ENCODE measurements at regions not wholly inside any gene's neighbourhood (a gene's known extent, or its start where the extent isn't known, plus 50 kb on each side); places are given as distances from the start of the nearest gene placed in this dataset.

DNA sequence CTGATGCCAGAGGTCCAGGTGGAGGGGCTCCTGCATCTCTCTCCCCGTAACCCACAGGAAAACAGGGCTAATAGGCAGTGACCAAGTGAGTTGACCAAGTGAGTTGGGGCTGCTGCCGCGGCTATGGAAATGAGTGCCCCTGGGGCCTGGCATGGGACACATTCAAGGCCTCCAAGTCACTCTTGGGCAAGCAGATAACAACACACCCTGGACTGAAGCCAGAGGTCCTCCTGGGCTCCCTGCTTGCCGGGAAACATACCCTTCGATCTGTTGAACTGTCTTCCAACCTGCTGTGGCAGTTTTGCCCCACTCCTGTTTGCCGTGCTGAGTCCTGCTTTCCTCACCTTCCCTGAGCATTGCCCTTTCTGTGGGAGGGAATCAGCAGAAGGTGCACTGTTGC lies 89.2 kb downstream of the LIPG start:
- DNase-seq (peak in 1 of 2 donors; percentile 44), FAIRE-seq (no peak)
- 28 to 66% (median 48%) methylated on average over 6 of the region's 6 CpGs for WGBS, 3 donors
- H3K27me3 ChIP-seq (ENCODE audit: control insufficient read depth in 3 of 3, insufficient read depth in 3 of 3, low read length in 3 of 3): no peaks in the 10 kb centered on the region
- no peaks in the 10 kb centered on the region for H3K9me3 ChIP-seq (ENCODE audit: control insufficient read depth in 2 of 2, insufficient read depth in 1 of 2, low read depth in 1 of 2, low read length in 1 of 2)
- H3K4me1 ChIP-seq (ENCODE audit: control insufficient read depth in 3 of 3, insufficient read depth in 2 of 3, low read depth in 1 of 3, low read length in 2 of 3): peaks cover 6 to 25% (median 10%) of the 10 kb centered on the region in 3 donors
- H3K36me3 ChIP-seq (ENCODE audit: control insufficient read depth in 3 of 3, insufficient read depth in 2 of 3, low read depth in 1 of 3, low read length in 3 of 3): no peaks in the 10 kb centered on the region
- no peak overlapping the region for H3K4me3 ChIP-seq (ENCODE audit: low read depth in 1 of 3, low read length in 3 of 3)
- no peak overlapping the region for H3K27ac ChIP-seq (ENCODE audit: low read depth in 1 of 3, low read length in 2 of 3)

GRCh38 chr18:49650426-49650891 lies 88.6 kb downstream of the LIPG start:
- peaks cover 6 to 29% (median 10%) of the 10 kb centered on the region in 3 donors for H3K4me1 ChIP-seq (ENCODE audit: control insufficient read depth in 3 of 3, insufficient read depth in 2 of 3, low read depth in 1 of 3, low read length in 2 of 3)
- no peaks in the 10 kb centered on the region for H3K9me3 ChIP-seq (ENCODE audit: control insufficient read depth in 2 of 2, insufficient read depth in 1 of 2, low read depth in 1 of 2, low read length in 1 of 2)
- H3K36me3 ChIP-seq (ENCODE audit: control insufficient read depth in 3 of 3, insufficient read depth in 2 of 3, low read depth in 1 of 3, low read length in 3 of 3): no peaks in the 10 kb centered on the region
- FAIRE-seq: no peak
- no peak overlapping the region for H3K27ac ChIP-seq (ENCODE audit: low read depth in 1 of 3, low read length in 2 of 3)
- DNase-seq: no peak
- H3K4me3 ChIP-seq (ENCODE audit: low read depth in 1 of 3, low read length in 3 of 3): no peak overlapping the region
- 73 to 81% (median 79%) methylated on average over 7 of the region's 7 CpGs for WGBS, 3 donors
- H3K27me3 ChIP-seq (ENCODE audit: control insufficient read depth in 3 of 3, insufficient read depth in 3 of 3, low read length in 3 of 3): no peaks in the 10 kb centered on the region

DNA sequence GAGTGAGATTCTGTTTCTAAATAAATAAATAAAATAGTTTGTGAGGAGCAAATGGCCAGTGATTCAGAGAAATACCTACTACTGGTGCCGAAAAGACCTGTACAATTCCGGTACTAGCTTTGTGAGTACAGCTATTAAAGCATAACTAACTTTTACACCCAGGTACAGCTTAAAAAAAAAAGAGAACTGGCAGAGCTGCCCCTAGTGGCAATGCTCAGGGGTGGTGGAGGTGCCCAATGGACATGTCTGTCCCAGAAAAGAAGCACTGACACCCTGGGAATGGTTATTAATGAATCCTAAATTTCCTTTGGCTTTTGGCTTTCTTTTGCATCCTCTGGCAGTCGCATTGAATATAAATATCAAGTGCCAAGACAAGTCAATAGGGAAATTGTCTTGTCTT lies 87.0 kb downstream of the LIPG start:
- Histone ChIP-seq H3K4me1 (ENCODE audit: control insufficient read depth in 3 of 3, insufficient read depth in 2 of 3, low read depth in 1 of 3, low read length in 2 of 3) (peaks cover 6 to 29% (median 10%) of the 10 kb centered on the region in 3 donors), H3K36me3 (ENCODE audit: control insufficient read depth in 3 of 3, insufficient read depth in 2 of 3, low read depth in 1 of 3, low read length in 3 of 3) (no peaks in the 10 kb centered on the region), H3K27me3 (ENCODE audit: control insufficient read depth in 3 of 3, insufficient read depth in 3 of 3, low read length in 3 of 3) (no peaks in the 10 kb centered on the region), H3K9me3 (ENCODE audit: control insufficient read depth in 2 of 2, insufficient read depth in 1 of 2, low read depth in 1 of 2, low read length in 1 of 2) (no peaks in the 10 kb centered on the region), H3K4me3 (ENCODE audit: low read depth in 1 of 3, low read length in 3 of 3) (no peak overlapping the region), H3K27ac (ENCODE audit: low read depth in 1 of 3, low read length in 2 of 3) (peak overlapping the region in 1 of 3 donors; percentile 29)
- FAIRE-seq (no peak), DNase-seq (no peak)
- 86 to 93% (median 88%) methylated on average over 3 of the region's 3 CpGs for WGBS, 3 donors

All from small intestine (tissue), 7 donors.